Uterus (tissue), 3 donors: ENCODE measurements at regions not wholly inside any gene's neighbourhood (a gene's known extent, or its start where the extent isn't known, plus 50 kb on each side); places are given as distances from the start of the nearest gene placed in this dataset.

Source experiments
- DNase-seq, 2 donors: peaks; one replicate each; pipeline ENCODE4 v3.0.0-alpha.2; 2019 to 2020
- H3K27ac ChIP-seq, 2 donors: fragments of 200-600 bp; sonication (generic); 1 replicate in 1 of 2; 2 replicates in 1 of 2; pipeline ENCODE4 v1.5.1; 2016 to 2018
- H3K27me3 ChIP-seq, 2 donors: fragments of 200-600 bp; sonication (generic); one replicate each; pipeline ENCODE4 v1.5.1; 2018 to 2019; ENCODE audit warnings: control low read depth in 1 of 2
- H3K36me3 ChIP-seq, 2 donors: fragments of 200-600 bp; sonication (generic); one replicate each; pipeline ENCODE4 v1.5.1; 2019; ENCODE audit warnings: control low read depth in 1 of 2
- H3K4me1 ChIP-seq, 2 donors: fragments of 200-600 bp; sonication (generic); one replicate each; pipeline ENCODE4 v1.5.1; 2018 to 2019; ENCODE audit warnings: control low read depth in 1 of 2
- H3K4me3 ChIP-seq, 2 donors: fragments of 200-600 bp; sonication (generic); 1 replicate in 1 of 2; 2 replicates in 1 of 2; pipeline ENCODE4 v1.5.1; 2018 to 2019; ENCODE audit warnings: mild to moderate bottlenecking in 1 of 2
- H3K9me3 ChIP-seq, 2 donors: fragments of 200-600 bp; sonication (generic); one replicate each; pipeline ENCODE4 v1.5.1; 2019; ENCODE audit warnings: control low read depth in 1 of 2
- POLR2A ChIP-seq, 2 donors: fragments of 450-650 bp; IDR thresholded peaks; one replicate each; pipeline ENCODE4 v1.6.1; 2016; ENCODE audit warnings: antibody characterized with exemption in 2 of 2, mild to moderate bottlenecking in 1 of 2, moderate library complexity in 1 of 2
- intact Hi-C: fragments of 100-400 bp; cut with DNase I; formaldehyde crosslinking; loops from one replicate; pipeline ENCODE4 v1.15.1; 2023; ENCODE audit warnings: low total_unique reads
- TF ChIP-seq, protein P1 (sequence below), 4 experiments: fragments of 200-600 bp in 2 of 4; fragments of 450-650 bp in 2 of 4; sonication (generic) in 2 of 4; IDR thresholded peaks; one replicate each; pipeline ENCODE4 v1.5.1; 2016 to 2019; ENCODE audit warnings: antibody characterized with exemption in 4 of 4, mild to moderate bottlenecking in 2 of 4, moderate library complexity in 1 of 4
- donor health status: DM: yes; HTN: yes; CAD: no.

GRCh38 chr4:22287631-22288030 is 228.2 kb downstream of the ADGRA3 start:
- Histone ChIP-seq H3K27ac (no peak overlapping the region), H3K4me3 (no peak overlapping the region), H3K27me3 (no peaks in the 10 kb centered on the region), H3K4me1 (no peaks in the 10 kb centered on the region), H3K9me3 (no peaks in the 10 kb centered on the region), H3K36me3 (no peaks in the 10 kb centered on the region)
- intact Hi-C loops: no loop called here
- TF ChIP-seq, protein P1, sequence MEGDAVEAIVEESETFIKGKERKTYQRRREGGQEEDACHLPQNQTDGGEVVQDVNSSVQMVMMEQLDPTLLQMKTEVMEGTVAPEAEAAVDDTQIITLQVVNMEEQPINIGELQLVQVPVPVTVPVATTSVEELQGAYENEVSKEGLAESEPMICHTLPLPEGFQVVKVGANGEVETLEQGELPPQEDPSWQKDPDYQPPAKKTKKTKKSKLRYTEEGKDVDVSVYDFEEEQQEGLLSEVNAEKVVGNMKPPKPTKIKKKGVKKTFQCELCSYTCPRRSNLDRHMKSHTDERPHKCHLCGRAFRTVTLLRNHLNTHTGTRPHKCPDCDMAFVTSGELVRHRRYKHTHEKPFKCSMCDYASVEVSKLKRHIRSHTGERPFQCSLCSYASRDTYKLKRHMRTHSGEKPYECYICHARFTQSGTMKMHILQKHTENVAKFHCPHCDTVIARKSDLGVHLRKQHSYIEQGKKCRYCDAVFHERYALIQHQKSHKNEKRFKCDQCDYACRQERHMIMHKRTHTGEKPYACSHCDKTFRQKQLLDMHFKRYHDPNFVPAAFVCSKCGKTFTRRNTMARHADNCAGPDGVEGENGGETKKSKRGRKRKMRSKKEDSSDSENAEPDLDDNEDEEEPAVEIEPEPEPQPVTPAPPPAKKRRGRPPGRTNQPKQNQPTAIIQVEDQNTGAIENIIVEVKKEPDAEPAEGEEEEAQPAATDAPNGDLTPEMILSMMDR (IDR thresholded peaks at IDR 0.05): no peak
- TF ChIP-seq POLR2A (IDR thresholded peaks at IDR 0.05): no peak
- DNase-seq: no peak

DNA sequence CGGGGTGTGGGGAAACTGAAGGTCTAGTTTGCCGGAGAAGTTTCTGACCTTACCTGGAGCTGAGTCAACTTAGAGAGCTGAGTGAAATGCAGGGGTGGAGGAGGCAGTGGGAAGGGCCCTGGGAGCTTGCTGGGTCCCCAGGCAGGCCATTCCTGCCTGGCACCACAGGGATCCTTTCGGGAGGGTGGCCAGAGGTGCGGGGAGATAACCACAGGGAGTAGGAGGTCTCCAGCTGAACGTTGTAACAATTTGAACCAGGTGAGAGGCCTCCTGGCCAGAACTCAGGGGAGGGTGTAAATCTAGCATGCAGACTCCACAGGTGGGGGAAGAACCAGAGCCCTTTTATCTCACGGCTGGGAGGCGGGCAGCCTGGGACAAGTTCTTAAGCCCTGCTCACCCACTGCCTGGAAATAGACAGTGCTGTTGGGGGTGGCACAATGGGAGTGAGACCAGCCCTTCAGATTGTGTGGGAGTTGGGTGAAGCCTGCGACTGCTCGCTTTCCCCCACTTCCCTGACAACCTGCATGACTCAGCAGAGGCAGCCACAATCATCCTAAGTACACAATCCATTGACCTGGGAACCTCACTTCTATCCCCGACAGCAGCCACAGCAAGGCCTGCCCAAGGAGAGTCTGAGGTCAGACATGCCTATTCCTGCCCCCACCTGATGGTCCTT is 247.4 kb downstream of the ADGRA3 start:
- Histone ChIP-seq H3K4me3 (no peak overlapping the region), H3K4me1 (no peaks in the 10 kb centered on the region), H3K9me3 (no peaks in the 10 kb centered on the region), H3K36me3 (no peaks in the 10 kb centered on the region), H3K27me3 (no peaks in the 10 kb centered on the region), H3K27ac (no peak overlapping the region)
- no peak for DNase-seq
- TF ChIP-seq, protein P1 (IDR thresholded peaks at IDR 0.05): no peak
- TF ChIP-seq POLR2A (IDR thresholded peaks at IDR 0.05): no peak
- intact Hi-C loops: no loop called here

- TF ChIP-seq, protein P1 (IDR thresholded peaks at IDR 0.05): no peak
- no peak for TF ChIP-seq POLR2A (IDR thresholded peaks at IDR 0.05)
- no peaks in the 10 kb centered on the region for H3K4me1 ChIP-seq
- intact Hi-C loops: no loop called here
- no peaks in the 10 kb centered on the region for H3K9me3 ChIP-seq
- no peaks in the 10 kb centered on the region for H3K36me3 ChIP-seq
- no peak overlapping the region for H3K27ac ChIP-seq
- no peak overlapping the region for H3K4me3 ChIP-seq
- no peak for DNase-seq
- no peaks in the 10 kb centered on the region for H3K27me3 ChIP-seq
These were observed 251.6 kb downstream of the ADGRA3 start for GRCh38 chr4:22264261-22264660.

GRCh38 chr4:22253431-22253830 is 262.4 kb downstream of the ADGRA3 start:
- no peak for DNase-seq
- Histone ChIP-seq H3K27me3 (no peaks in the 10 kb centered on the region), H3K9me3 (no peaks in the 10 kb centered on the region), H3K27ac (no peak overlapping the region), H3K4me1 (no peaks in the 10 kb centered on the region), H3K4me3 (no peak overlapping the region), H3K36me3 (no peaks in the 10 kb centered on the region)
- intact Hi-C loops: no loop called here
- TF ChIP-seq, protein P1 (IDR thresholded peaks at IDR 0.05): no peak
- no peak for TF ChIP-seq POLR2A (IDR thresholded peaks at IDR 0.05)

- no peak overlapping the region for H3K4me3 ChIP-seq
- H3K36me3 ChIP-seq: no peaks in the 10 kb centered on the region
- TF ChIP-seq, protein P1 (IDR thresholded peaks at IDR 0.05): no peak
- no peak for TF ChIP-seq POLR2A (IDR thresholded peaks at IDR 0.05)
- DNase-seq: no peak
- H3K27me3 ChIP-seq: no peaks in the 10 kb centered on the region
- H3K4me1 ChIP-seq: no peaks in the 10 kb centered on the region
- H3K27ac ChIP-seq: no peak overlapping the region
- no peaks in the 10 kb centered on the region for H3K9me3 ChIP-seq
- intact Hi-C loops: no loop called here
These were observed 269.0 kb downstream of the ADGRA3 start for GRCh38 chr4:22246847-22247246.
